Endothelial cell of umbilical vein (primary cell): ENCODE measurements at regions not wholly inside any gene's neighbourhood (a gene's known extent, or its start where the extent isn't known, plus 50 kb on each side); places are given as distances from the start of the nearest gene placed in this dataset.

Experiments
- EZH2 ChIP-seq: IDR thresholded peaks from 2 replicates; pipeline ENCODE4 v1.6.1; 2012; ENCODE audit warnings: borderline replicate concordance, low read depth, mild to moderate bottlenecking, moderate library complexity, low read length, inconsistent platforms; ENCODE audit not compliant: severe bottlenecking
- JUN ChIP-seq: IDR thresholded peaks from 2 replicates; pipeline ENCODE4 v1.6.1; 2011; ENCODE audit warnings: borderline replicate concordance, low read depth; ENCODE audit not compliant: insufficient read length, insufficient read depth
- MYC ChIP-seq: IDR thresholded peaks from one replicate; pipeline ENCODE4 v1.6.1; 2011; ENCODE audit warnings: mild to moderate bottlenecking, low read depth, low read length
- POLR2A ChIP-seq: IDR thresholded peaks from 2 replicates; pipeline ENCODE4 v1.6.1; 2012; ENCODE audit warnings: low read depth, mild to moderate bottlenecking, control low read depth, low read length
- POLR2AphosphoS5 ChIP-seq: IDR thresholded peaks from 2 replicates; pipeline ENCODE4 v1.6.1; 2012; ENCODE audit warnings: low read depth, mild to moderate bottlenecking, control low read depth, low read length, moderate library complexity; ENCODE audit not compliant: insufficient read depth
- TF ChIP-seq, protein P1 (sequence below), 2 donors: IDR thresholded peaks; 1 replicate in 1 of 2; 2 replicates in 1 of 2; pipeline ENCODE4 v1.5.1; 2011; ENCODE audit warnings: low read length in 2 of 2, mild to moderate bottlenecking in 2 of 2, moderate library complexity in 2 of 2, control low read depth in 1 of 2, inconsistent platforms in 1 of 2, low read depth in 1 of 2; ENCODE audit not compliant: insufficient read depth in 1 of 2; ENCODE audit errors: extremely low read depth in 1 of 2
- TF ChIP-seq, protein P2 (sequence below): IDR thresholded peaks from 2 replicates; pipeline ENCODE4 v1.6.1; 2011; ENCODE audit not compliant: insufficient read depth, insufficient read length

DNA sequence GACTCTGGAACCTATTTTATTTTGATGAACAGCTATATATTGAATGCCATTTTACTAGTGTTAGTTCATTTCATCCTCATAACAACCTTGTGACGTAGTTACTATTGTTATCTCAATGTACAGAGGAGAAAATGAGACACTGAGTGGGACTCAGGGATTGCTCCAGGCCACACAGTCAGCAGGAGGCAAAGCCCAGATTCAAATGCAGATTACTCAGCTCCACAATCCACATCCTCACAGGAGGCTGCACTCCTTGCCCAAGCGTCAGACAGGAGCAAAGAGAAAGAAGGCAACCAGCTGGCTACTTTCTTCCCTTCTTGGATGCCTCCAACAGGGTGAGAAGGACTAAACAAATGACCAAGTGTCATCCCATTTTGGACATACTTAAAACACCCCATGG, 92.0 kb upstream of the CCDC54 start:
- TF ChIP-seq, protein P1, sequence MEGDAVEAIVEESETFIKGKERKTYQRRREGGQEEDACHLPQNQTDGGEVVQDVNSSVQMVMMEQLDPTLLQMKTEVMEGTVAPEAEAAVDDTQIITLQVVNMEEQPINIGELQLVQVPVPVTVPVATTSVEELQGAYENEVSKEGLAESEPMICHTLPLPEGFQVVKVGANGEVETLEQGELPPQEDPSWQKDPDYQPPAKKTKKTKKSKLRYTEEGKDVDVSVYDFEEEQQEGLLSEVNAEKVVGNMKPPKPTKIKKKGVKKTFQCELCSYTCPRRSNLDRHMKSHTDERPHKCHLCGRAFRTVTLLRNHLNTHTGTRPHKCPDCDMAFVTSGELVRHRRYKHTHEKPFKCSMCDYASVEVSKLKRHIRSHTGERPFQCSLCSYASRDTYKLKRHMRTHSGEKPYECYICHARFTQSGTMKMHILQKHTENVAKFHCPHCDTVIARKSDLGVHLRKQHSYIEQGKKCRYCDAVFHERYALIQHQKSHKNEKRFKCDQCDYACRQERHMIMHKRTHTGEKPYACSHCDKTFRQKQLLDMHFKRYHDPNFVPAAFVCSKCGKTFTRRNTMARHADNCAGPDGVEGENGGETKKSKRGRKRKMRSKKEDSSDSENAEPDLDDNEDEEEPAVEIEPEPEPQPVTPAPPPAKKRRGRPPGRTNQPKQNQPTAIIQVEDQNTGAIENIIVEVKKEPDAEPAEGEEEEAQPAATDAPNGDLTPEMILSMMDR (IDR thresholded peaks at IDR 0.05; ENCODE audit: extremely low read depth in 1 of 2, insufficient read depth in 1 of 2, low read depth in 1 of 2, low read length in 2 of 2) = no peak
- TF ChIP-seq EZH2 (no peak), POLR2AphosphoS5 (no peak), POLR2A (no peak), MYC (no peak), JUN (no peak)
- TF ChIP-seq, protein P2, sequence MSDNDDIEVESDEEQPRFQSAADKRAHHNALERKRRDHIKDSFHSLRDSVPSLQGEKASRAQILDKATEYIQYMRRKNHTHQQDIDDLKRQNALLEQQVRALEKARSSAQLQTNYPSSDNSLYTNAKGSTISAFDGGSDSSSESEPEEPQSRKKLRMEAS = no peak
